Gastrocnemius medialis (tissue), 4 donors: ENCODE measurements at regions not wholly inside any gene's neighbourhood (a gene's known extent, or its start where the extent isn't known, plus 50 kb on each side); places are given as distances from the start of the nearest gene placed in this dataset.

ENCODE experiments used
- ATAC-seq, 2 donors: fragments of 150-250 bp; one replicate each; pipeline ENCODE4 v1.9.1; 2016
- DNase-seq, 2 donors: peaks; one replicate each; pipeline ENCODE4 v3.0.0-alpha.2; 2019
- H3K27ac ChIP-seq, 4 donors: fragments of 200-600 bp; sonication (generic); 1 replicate in 1 of 4; 2 replicates in 3 of 4; pipeline ENCODE4 v1.5.1; 2016 to 2018; ENCODE audit warnings: mild to moderate bottlenecking in 2 of 4, moderate library complexity in 1 of 4
- H3K27me3 ChIP-seq, 3 donors: fragments of 200-600 bp; sonication (generic) in 2 of 3; 1 replicate in 1 of 3; 2 replicates in 2 of 3; pipeline versions ENCODE4 v1.5.1 to v1.6.0; 2016 to 2019; ENCODE audit warnings: mild to moderate bottlenecking in 1 of 3, moderate library complexity in 1 of 3
- H3K36me3 ChIP-seq, 2 donors: fragments of 200-600 bp; sonication (generic) in 1 of 2; one replicate each; pipeline ENCODE4 v1.5.1; 2017 to 2018
- H3K4me1 ChIP-seq, 2 donors: fragments of 200-600 bp; sonication (generic) in 1 of 2; one replicate each; pipeline ENCODE4 v1.5.1; 2016 to 2017; ENCODE audit warnings: mild to moderate bottlenecking in 2 of 2
- H3K4me3 ChIP-seq, 4 donors: fragments of 200-600 bp; sonication (generic) in 3 of 4; 1 replicate in 1 of 4; 2 replicates in 3 of 4; pipeline ENCODE4 v1.5.1; 2016 to 2019; ENCODE audit warnings: mild to moderate bottlenecking in 2 of 4
- H3K9me3 ChIP-seq, 3 donors: fragments of 200-600 bp; sonication (generic) in 2 of 3; 1 replicate in 1 of 3; 2 replicates in 2 of 3; pipeline ENCODE4 v1.5.1; 2016 to 2019
- CTCF ChIP-seq, 5 experiments: fragments of 450-650 bp in 3 of 5; fragments of 200-600 bp in 2 of 5; sonication (generic) in 2 of 5; IDR thresholded peaks in 4 of 5; conservative IDR thresholded peaks in 1 of 5; 1 replicate in 4 of 5; 2 replicates in 1 of 5; pipeline ENCODE4 v1.5.1; 2016 to 2019; ENCODE audit warnings: antibody characterized with exemption in 5 of 5, mild to moderate bottlenecking in 3 of 5, moderate library complexity in 3 of 5
- POLR2A ChIP-seq, 2 donors: fragments of 450-650 bp; IDR thresholded peaks; one replicate each; pipeline ENCODE4 v1.6.1; 2017; ENCODE audit warnings: antibody characterized with exemption in 2 of 2, mild to moderate bottlenecking in 2 of 2, moderate library complexity in 2 of 2
- in situ Hi-C, 4 donors: fragments of 200-750 bp; cut with MboI; loops; one replicate each; pipeline versions ENCODE4 v1.15.0 to v1.8.0; 2017; ENCODE audit warnings: low sequenced_read_pairs in 4 of 4
- intact Hi-C: fragments of 100-400 bp; cut with DNase I; formaldehyde crosslinking; loops from one replicate; pipeline ENCODE4 v1.15.1; 2023; ENCODE audit warnings: low total_unique reads

- in situ Hi-C loops = no loop called here
- Histone ChIP-seq H3K27me3 (no peaks in the 10 kb centered on the region), H3K36me3 (no peaks in the 10 kb centered on the region), H3K4me1 (no peaks in the 10 kb centered on the region), H3K4me3 (no peak overlapping the region), H3K9me3 (no peaks in the 10 kb centered on the region), H3K27ac (no peak overlapping the region)
- intact Hi-C loops = no loop called here
- TF ChIP-seq CTCF (IDR thresholded peaks at IDR 0.05 in 4 of 5, conservative IDR thresholded peaks at IDR 0.05 in 1 of 5) (no peak), POLR2A (IDR thresholded peaks at IDR 0.05) (no peak)
- DNase-seq (no peak), ATAC-seq (no peak)
Measured at GRCh38 chr18:51559198-51559901, 361.9 kb upstream of the MEX3C start.

GRCh38 chr18:51559902-51560287 is 362.4 kb upstream of the MEX3C start:
- intact Hi-C loops (no loop called here), in situ Hi-C loops (no loop called here)
- Histone ChIP-seq H3K27me3 (no peaks in the 10 kb centered on the region), H3K27ac (no peak overlapping the region), H3K9me3 (no peaks in the 10 kb centered on the region), H3K4me1 (no peaks in the 10 kb centered on the region), H3K4me3 (no peak overlapping the region), H3K36me3 (no peaks in the 10 kb centered on the region)
- no peak for TF ChIP-seq CTCF (IDR thresholded peaks at IDR 0.05 in 4 of 5, conservative IDR thresholded peaks at IDR 0.05 in 1 of 5)
- DNase-seq (no peak), ATAC-seq (no peak)

GRCh38 chr18:51561821-51562220 is 364.3 kb upstream of the MEX3C start:
- Histone ChIP-seq H3K4me1 (peaks cover 0 to 2% of the 10 kb centered on the region in 2 donors), H3K36me3 (no peaks in the 10 kb centered on the region), H3K9me3 (no peaks in the 10 kb centered on the region), H3K27ac (no peak overlapping the region), H3K27me3 (no peaks in the 10 kb centered on the region), H3K4me3 (no peak overlapping the region)
- in situ Hi-C loops = no loop called here
- ATAC-seq (no peak), DNase-seq (no peak)
- intact Hi-C loops = no loop called here
- TF ChIP-seq POLR2A (IDR thresholded peaks at IDR 0.05) (no peak), CTCF (IDR thresholded peaks at IDR 0.05 in 4 of 5, conservative IDR thresholded peaks at IDR 0.05 in 1 of 5) (no peak)

- intact Hi-C loops = no loop called here
- H3K27ac ChIP-seq = no peak overlapping the region
- no peaks in the 10 kb centered on the region for H3K27me3 ChIP-seq
- no peak for ATAC-seq
- in situ Hi-C loops = no loop called here
- no peak overlapping the region for H3K4me3 ChIP-seq
- TF ChIP-seq CTCF (IDR thresholded peaks at IDR 0.05 in 4 of 5, conservative IDR thresholded peaks at IDR 0.05 in 1 of 5) (no peak), POLR2A (IDR thresholded peaks at IDR 0.05) (no peak)
- DNase-seq = no peak
- H3K9me3 ChIP-seq = no peaks in the 10 kb centered on the region
- no peaks in the 10 kb centered on the region for H3K36me3 ChIP-seq
- H3K4me1 ChIP-seq = peaks cover 0 to 5% of the 10 kb centered on the region in 2 donors
Measured at GRCh38 chr18:51562866-51563265, 365.4 kb upstream of the MEX3C start.

GRCh38 chr18:51563396-51563795 is 365.9 kb upstream of the MEX3C start:
- no peak overlapping the region for H3K4me3 ChIP-seq
- TF ChIP-seq POLR2A (IDR thresholded peaks at IDR 0.05) = no peak
- TF ChIP-seq CTCF (IDR thresholded peaks at IDR 0.05 in 4 of 5, conservative IDR thresholded peaks at IDR 0.05 in 1 of 5) = no peak
- no peak overlapping the region for H3K27ac ChIP-seq
- peaks cover 0 to 5% of the 10 kb centered on the region in 2 donors for H3K4me1 ChIP-seq
- in situ Hi-C loops (no loop called here), intact Hi-C loops (no loop called here)
- DNase-seq = no peak
- no peaks in the 10 kb centered on the region for H3K27me3 ChIP-seq
- no peaks in the 10 kb centered on the region for H3K36me3 ChIP-seq
- no peaks in the 10 kb centered on the region for H3K9me3 ChIP-seq
- no peak for ATAC-seq
